ENCODE measurements at regions not wholly inside any gene's neighbourhood (a gene's known extent, or its start where the extent isn't known, plus 50 kb on each side); places are given as distances from the start of the nearest gene placed in this dataset.

DNA sequence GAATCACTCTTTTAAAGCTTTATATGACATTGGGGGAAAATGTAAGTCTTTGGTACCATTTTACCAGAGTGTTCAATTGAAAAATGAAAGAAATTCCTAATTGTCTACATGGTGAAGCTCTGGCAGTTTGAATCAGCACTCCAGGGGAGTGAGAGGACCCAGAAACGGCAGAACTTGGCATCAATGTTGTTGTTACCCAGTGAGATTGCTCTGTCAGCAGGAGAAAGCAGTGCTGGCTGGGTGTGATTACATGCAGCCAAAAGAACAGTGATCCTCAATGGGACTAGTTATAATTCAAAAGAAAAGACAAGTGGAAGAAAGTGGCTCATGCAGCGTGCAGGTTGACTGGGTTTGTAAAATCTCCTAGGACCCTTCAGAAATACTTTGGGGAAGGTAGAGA, 206.4 kb downstream of the PTPRC start:
- CTCF ChIA-PET = no interaction called here
- 41% methylated on average over 2 of the region's 2 CpGs for WGBS (ENCODE audit: insufficient coverage, insufficient replicate concordance, low lambda C conversion rate, missing lambda C conversion rate)
- Histone ChIP-seq H3K9ac (ENCODE audit: control insufficient read depth, insufficient read depth, low read length) (no peak overlapping the region), H3K4me1 (ENCODE audit: control insufficient read depth, insufficient read depth, low read length) (no peaks in the 10 kb centered on the region), H2AFZ (ENCODE audit: control insufficient read depth, low read depth, low read length) (no peak overlapping the region), H3K27me3 (replicated peaks in 1 of 2; ENCODE audit: control insufficient read depth in 2 of 2, insufficient read depth in 2 of 2, low read length in 1 of 2) (no peaks in the 10 kb centered on the region), H3K4me2 (ENCODE audit: control insufficient read depth, insufficient read depth) (no peak overlapping the region), H3K9me3 (replicated peaks; ENCODE audit: control insufficient read depth, insufficient read depth, low read length) (no peaks in the 10 kb centered on the region), H3K79me2 (ENCODE audit: control insufficient read depth, insufficient read depth, low read length) (no peaks in the 10 kb centered on the region), H3K36me3 (ENCODE audit: control insufficient read depth in 2 of 2, insufficient read depth in 2 of 2, low read length in 1 of 2) (no peaks in the 10 kb centered on the region), H3K27ac (ENCODE audit: control insufficient read depth, insufficient read depth) (no peak overlapping the region), H4K20me1 (ENCODE audit: control insufficient read depth, insufficient read depth) (no peaks in the 10 kb centered on the region), H3K4me3 (no peak overlapping the region)
- ATAC-seq (no peak), FAIRE-seq (no peak), DNase-seq (ENCODE audit: low read depth, low spot score) (no peak)
- RAD21 ChIA-PET (ENCODE audit: unreplicated experiment) = no interaction called here
- no TSS peak for BruUV-seq (replicated peaks)
- POLR2A ChIA-PET = no interaction called here
- in situ Hi-C loops (cut with MboI) = no loop called here
- intact Hi-C loops (cut with micrococcal nuclease; ENCODE audit: unreplicated experiment) = no loop called here
- SMC1A ChIA-PET (ENCODE audit: uncharacterized antibody, unreplicated experiment) = interaction anchor here (1.2 kb wide), 1 partner anchor 11 kb away, joined by 3 read pairs; no protein-coding TSS in a partner anchor
- no peak for TF ChIP-seq NKRF (conservative IDR thresholded peaks at IDR 0.05)
- TF ChIP-seq SMC3 (IDR thresholded peaks at IDR 0.05; ENCODE audit: borderline replicate concordance, low read length) = no peak
- TF ChIP-seq POU2F2 (IDR thresholded peaks at IDR 0.05; ENCODE audit: borderline replicate concordance, low read depth, low read length) = no peak
- TF ChIP-seq SREBF1 (IDR thresholded peaks at IDR 0.05; ENCODE audit: low read length) = no peak
- no peak for TF ChIP-seq EP300 (IDR thresholded peaks at IDR 0.05; ENCODE audit: borderline replicate concordance in 1 of 2, control insufficient read depth in 1 of 2, low read depth in 2 of 2, low read length in 2 of 2)
- TF ChIP-seq IKZF2 (IDR thresholded peaks at IDR 0.05) = no peak
- no peak for TF ChIP-seq HDAC2 (IDR thresholded peaks at IDR 0.05)
- no peak for TF ChIP-seq ZNF217 (IDR thresholded peaks at IDR 0.05)
- TF ChIP-seq SIN3A (IDR thresholded peaks at IDR 0.05; ENCODE audit: low read depth, low read length) = no peak
- TF ChIP-seq RCOR1 (conservative IDR thresholded peaks at IDR 0.05; ENCODE audit: low read depth, low read length) = no peak
- no peak for TF ChIP-seq HCFC1 (IDR thresholded peaks at IDR 0.05; ENCODE audit: low read length)
- TF ChIP-seq TCF3 (IDR thresholded peaks at IDR 0.05; ENCODE audit: borderline replicate concordance, insufficient read depth, low read depth, low read length) = no peak
- TF ChIP-seq CREB1 (IDR thresholded peaks at IDR 0.05; ENCODE audit: low read depth) = no peak
- no peak for TF ChIP-seq WRNIP1 (IDR thresholded peaks at IDR 0.05; ENCODE audit: borderline replicate concordance, low read depth, low read length)
